Esophagus squamous epithelium (tissue), 5 donors: ENCODE measurements at regions not wholly inside any gene's neighbourhood (a gene's known extent, or its start where the extent isn't known, plus 50 kb on each side); places are given as distances from the start of the nearest gene placed in this dataset.
A peak's percentile ranks its signal among the peaks of the same experiment; 100 is the strongest.

Experiments used
- DNase-seq: peaks from one replicate; lab custom pipeline; 2025; lab: John Stamatoyannopoulos, UW
- H3K27ac ChIP-seq, 4 donors: fragments of 200-600 bp; sonication (generic); one replicate each; pipeline ENCODE4 v1.5.1; 2016 to 2019; ENCODE audit warnings: mild to moderate bottlenecking in 1 of 4
- H3K27me3 ChIP-seq, 4 donors: fragments of 200-600 bp; sonication (generic); 1 replicate in 3 of 4; 2 replicates in 1 of 4; pipeline versions ENCODE4 v1.5.1 to v1.6.0; 2017 to 2021; ENCODE audit warnings: antibody characterized with exemption in 1 of 4
- H3K36me3 ChIP-seq, 3 donors: fragments of 200-600 bp; sonication (generic); one replicate each; pipeline ENCODE4 v1.5.1; 2016 to 2019
- H3K4me1 ChIP-seq, 3 donors: fragments of 200-600 bp; sonication (generic); one replicate each; pipeline ENCODE4 v1.5.1; 2017 to 2019
- H3K4me3 ChIP-seq, 4 donors: fragments of 200-600 bp; sonication (generic); 1 replicate in 3 of 4; 2 replicates in 1 of 4; pipeline ENCODE4 v1.5.1; 2016 to 2019; ENCODE audit warnings: mild to moderate bottlenecking in 2 of 4, moderate library complexity in 1 of 4
- H3K9me3 ChIP-seq, 3 donors: fragments of 200-600 bp; sonication (generic); one replicate each; pipeline ENCODE4 v1.5.1; 2016 to 2019
- POLR2A ChIP-seq, 4 donors: fragments of 450-650 bp; IDR thresholded peaks; one replicate each; pipeline ENCODE4 v1.6.1; 2017; ENCODE audit warnings: antibody characterized with exemption in 4 of 4, mild to moderate bottlenecking in 4 of 4, moderate library complexity in 3 of 4
- WGBS, 2 donors: methylation state at CpG; one replicate each; pipeline ENCODE4 v1.1.5; 2018; 5-methylcytosine and 5-hydroxymethylcytosine counted together
- intact Hi-C: fragments of 100-400 bp; cut with DNase I; formaldehyde crosslinking; loops from one replicate; pipeline ENCODE4 v1.15.0; 2022
- TF ChIP-seq, protein P1 (sequence below), 6 experiments: fragments of 450-650 bp in 4 of 6; fragments of 200-600 bp in 2 of 6; sonication (generic) in 2 of 6; IDR thresholded peaks; one replicate each; pipeline ENCODE4 v1.5.1; 2016 to 2019; ENCODE audit warnings: antibody characterized with exemption in 6 of 6, mild to moderate bottlenecking in 4 of 6, moderate library complexity in 4 of 6
- donor health status: DM: yes; HTN: yes; CAD: no.

DNA sequence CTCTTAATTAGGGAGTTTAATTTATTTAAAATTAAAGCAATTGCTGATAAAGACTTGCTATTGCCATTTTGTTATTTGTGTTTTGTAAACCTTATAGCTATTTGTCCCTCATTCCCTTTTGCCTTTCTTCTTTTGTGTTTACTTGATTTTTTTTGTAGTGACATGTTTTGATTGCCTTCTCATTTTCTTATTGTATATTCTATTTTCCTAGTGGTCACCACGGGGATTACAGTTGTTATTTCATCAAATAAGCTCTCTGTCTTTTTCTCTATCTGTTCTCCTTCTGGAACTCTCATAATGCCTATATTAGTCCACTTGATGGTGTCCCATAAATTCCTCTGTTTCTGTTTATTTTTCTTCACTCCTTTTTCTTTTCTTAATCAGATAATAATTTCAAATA lies 64.4 kb upstream of the FRY start:
- TF ChIP-seq, protein P1, sequence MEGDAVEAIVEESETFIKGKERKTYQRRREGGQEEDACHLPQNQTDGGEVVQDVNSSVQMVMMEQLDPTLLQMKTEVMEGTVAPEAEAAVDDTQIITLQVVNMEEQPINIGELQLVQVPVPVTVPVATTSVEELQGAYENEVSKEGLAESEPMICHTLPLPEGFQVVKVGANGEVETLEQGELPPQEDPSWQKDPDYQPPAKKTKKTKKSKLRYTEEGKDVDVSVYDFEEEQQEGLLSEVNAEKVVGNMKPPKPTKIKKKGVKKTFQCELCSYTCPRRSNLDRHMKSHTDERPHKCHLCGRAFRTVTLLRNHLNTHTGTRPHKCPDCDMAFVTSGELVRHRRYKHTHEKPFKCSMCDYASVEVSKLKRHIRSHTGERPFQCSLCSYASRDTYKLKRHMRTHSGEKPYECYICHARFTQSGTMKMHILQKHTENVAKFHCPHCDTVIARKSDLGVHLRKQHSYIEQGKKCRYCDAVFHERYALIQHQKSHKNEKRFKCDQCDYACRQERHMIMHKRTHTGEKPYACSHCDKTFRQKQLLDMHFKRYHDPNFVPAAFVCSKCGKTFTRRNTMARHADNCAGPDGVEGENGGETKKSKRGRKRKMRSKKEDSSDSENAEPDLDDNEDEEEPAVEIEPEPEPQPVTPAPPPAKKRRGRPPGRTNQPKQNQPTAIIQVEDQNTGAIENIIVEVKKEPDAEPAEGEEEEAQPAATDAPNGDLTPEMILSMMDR (IDR thresholded peaks at IDR 0.05) = peak in 1 of 6 experiments; percentile 31
- no peak for TF ChIP-seq POLR2A (IDR thresholded peaks at IDR 0.05)
- 71 to 75% methylated on average over 1 of the region's 1 CpG for WGBS, 2 donors
- no peak overlapping the region for H3K27ac ChIP-seq
- H3K4me1 ChIP-seq = peaks cover 0 to 18% (median 7%) of the 10 kb centered on the region in 3 donors
- no peaks in the 10 kb centered on the region for H3K27me3 ChIP-seq
- H3K4me3 ChIP-seq = no peak overlapping the region
- DNase-seq = no peak
- H3K36me3 ChIP-seq = no peaks in the 10 kb centered on the region
- no peaks in the 10 kb centered on the region for H3K9me3 ChIP-seq
- intact Hi-C loops = no loop called here

DNA sequence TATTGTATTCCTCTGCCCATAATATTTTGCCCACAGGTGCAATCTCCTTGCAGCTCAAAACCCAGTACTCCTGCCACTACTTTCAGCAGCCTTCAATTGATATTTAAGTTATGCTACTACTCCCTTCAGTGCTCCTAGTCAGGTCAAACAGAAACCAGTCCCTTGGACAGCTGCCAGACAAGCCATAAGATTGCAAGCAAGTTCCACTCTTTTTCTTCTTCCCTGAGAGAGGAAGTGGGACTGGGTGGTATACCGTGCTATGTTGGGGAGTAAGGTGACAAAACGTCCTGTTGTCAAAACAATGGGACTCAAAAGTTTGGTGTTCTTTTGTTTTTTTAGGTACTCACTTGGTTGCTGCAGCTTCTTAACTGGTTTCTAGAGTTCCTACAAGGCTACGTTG lies 63.1 kb upstream of the FRY start:
- 51 to 63% methylated on average over 3 of the region's 3 CpGs for WGBS, 2 donors
- Histone ChIP-seq H3K9me3 (no peaks in the 10 kb centered on the region), H3K4me1 (peaks cover 0 to 18% (median 7%) of the 10 kb centered on the region in 3 donors), H3K27me3 (no peaks in the 10 kb centered on the region), H3K4me3 (no peak overlapping the region), H3K27ac (no peak overlapping the region), H3K36me3 (no peaks in the 10 kb centered on the region)
- no peak for TF ChIP-seq POLR2A (IDR thresholded peaks at IDR 0.05)
- TF ChIP-seq, protein P1 (IDR thresholded peaks at IDR 0.05) = no peak
- no peak for DNase-seq
- intact Hi-C loops = no loop called here

DNA sequence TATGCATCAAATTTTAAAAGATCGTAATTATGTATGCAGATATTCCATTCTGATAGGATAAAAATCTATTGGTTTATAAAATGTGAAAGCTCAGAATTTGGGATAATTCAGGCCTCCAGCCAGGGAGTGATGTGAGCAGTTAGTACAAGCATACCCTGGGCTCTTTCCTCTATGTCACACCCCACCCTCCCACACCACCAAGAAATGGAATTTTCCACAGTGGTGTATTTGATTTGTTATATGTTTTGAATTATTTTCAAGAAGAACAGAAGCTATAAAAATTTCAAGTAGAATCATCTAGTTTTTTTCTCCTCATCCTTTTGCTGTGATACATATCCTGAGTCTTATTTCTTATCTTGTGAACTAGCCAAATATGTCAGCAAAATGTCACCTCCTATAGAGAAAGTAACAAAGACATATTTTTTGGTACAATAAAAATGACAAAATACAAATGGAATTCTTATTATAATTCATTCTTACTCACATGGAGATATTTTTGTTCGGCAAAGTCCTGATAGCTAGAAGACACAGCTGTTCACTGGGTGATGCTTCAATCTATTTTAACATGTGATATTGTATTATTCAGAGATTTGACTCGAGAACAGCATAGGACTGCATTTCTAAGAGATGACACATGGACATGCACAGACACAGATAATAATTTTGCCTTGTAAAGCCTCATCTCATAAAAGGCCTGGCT lies 61.2 kb upstream of the FRY start:
- Histone ChIP-seq H3K27me3 (no peaks in the 10 kb centered on the region), H3K4me3 (no peak overlapping the region), H3K4me1 (peaks cover 0 to 8% (median 4%) of the 10 kb centered on the region in 3 donors), H3K27ac (no peak overlapping the region), H3K36me3 (no peaks in the 10 kb centered on the region), H3K9me3 (no peaks in the 10 kb centered on the region)
- 11 to 16% methylated on average over 3 of the region's 3 CpGs for WGBS, 2 donors
- TF ChIP-seq POLR2A (IDR thresholded peaks at IDR 0.05) = no peak
- TF ChIP-seq, protein P1 (IDR thresholded peaks at IDR 0.05) = no peak
- intact Hi-C loops = no loop called here
- DNase-seq = no peak

DNA sequence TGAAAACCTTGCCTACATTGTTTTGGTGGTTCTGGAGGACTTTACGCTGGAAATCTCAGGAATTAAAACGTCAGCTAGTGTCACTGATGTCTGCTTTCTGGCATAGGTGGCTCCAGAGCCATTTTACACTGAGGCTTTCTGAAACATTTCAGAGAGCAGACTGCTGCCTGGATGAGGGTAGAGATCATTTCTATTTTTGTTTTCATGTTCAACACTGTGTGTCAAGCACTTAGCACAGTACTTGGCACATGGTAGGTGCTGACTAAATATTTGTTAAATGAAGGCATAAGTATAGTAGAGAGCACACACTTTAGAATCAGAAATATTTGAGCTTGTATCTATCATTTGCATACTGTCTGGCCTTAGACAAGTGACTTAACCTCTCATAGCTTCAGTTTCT lies 59.1 kb upstream of the FRY start:
- TF ChIP-seq POLR2A (IDR thresholded peaks at IDR 0.05) = no peak
- TF ChIP-seq, protein P1 (IDR thresholded peaks at IDR 0.05) = no peak
- 80% methylated on average over 2 of the region's 2 CpGs for WGBS, 2 donors

DNA sequence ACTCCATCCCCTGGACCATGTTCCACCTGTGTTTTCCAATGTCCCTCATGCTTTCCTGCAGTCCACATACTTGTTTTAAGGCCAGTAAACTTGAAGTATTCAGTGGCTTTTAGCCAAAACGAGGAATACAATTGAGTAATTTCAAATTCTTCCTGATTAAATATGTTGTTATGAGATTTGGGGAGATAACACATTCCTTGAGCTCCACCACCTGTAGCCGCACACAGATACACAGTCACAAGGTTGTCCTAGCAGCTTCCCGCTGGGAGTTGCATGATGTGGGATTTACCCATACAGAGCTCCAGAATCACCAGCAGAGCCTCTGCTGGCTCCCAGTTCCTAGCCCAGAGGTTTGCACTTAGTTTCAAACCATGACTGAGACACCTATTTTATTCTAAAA lies 53.6 kb upstream of the FRY start:
- Histone ChIP-seq H3K36me3 (no peaks in the 10 kb centered on the region), H3K4me3 (no peak overlapping the region), H3K27ac (no peak overlapping the region), H3K9me3 (no peaks in the 10 kb centered on the region), H3K4me1 (no peaks in the 10 kb centered on the region), H3K27me3 (no peaks in the 10 kb centered on the region)
- TF ChIP-seq, protein P1 (IDR thresholded peaks at IDR 0.05) = no peak
- TF ChIP-seq POLR2A (IDR thresholded peaks at IDR 0.05) = no peak
- intact Hi-C loops = no loop called here
- WGBS, 2 donors = 79 to 91% methylated on average over 3 of the region's 3 CpGs
- DNase-seq = no peak

More for the DNA sequence above, 59.1 kb upstream of the FRY start:
- Histone ChIP-seq H3K27ac (no peak overlapping the region), H3K4me3 (no peak overlapping the region), H3K27me3 (no peaks in the 10 kb centered on the region), H3K4me1 (no peaks in the 10 kb centered on the region), H3K9me3 (no peaks in the 10 kb centered on the region), H3K36me3 (no peaks in the 10 kb centered on the region)
- no peak for DNase-seq
- intact Hi-C loops = no loop called here
